Spleen (tissue), 11 donors: ENCODE measurements at regions not wholly inside any gene's neighbourhood (a gene's known extent, or its start where the extent isn't known, plus 50 kb on each side); places are given as distances from the start of the nearest gene placed in this dataset.

Experiments
- DNase-seq: peaks from one replicate; pipeline ENCODE4 v3.0.0-alpha.2; 2020
- H3K27ac ChIP-seq, 8 donors: fragments of 200-600 bp; sonication (generic) in 7 of 8; 1 replicate in 4 of 8; 2 replicates in 4 of 8; pipeline versions ENCODE4 v1.5.0 to v1.8.0; 2016 to 2021; ENCODE audit warnings: inconsistent platforms in 4 of 8, mild to moderate bottlenecking in 4 of 8, moderate library complexity in 1 of 8
- H3K27me3 ChIP-seq, 7 donors: fragments of 200-600 bp; sonication (generic) in 6 of 7; replicated peaks in 1 of 7; 1 replicate in 4 of 7; 2 replicates in 3 of 7; pipeline versions ENCODE4 v1.5.0 to v1.8.0; 2016 to 2021; ENCODE audit warnings: inconsistent platforms in 3 of 7, mild to moderate bottlenecking in 1 of 7
- H3K36me3 ChIP-seq, 6 donors: fragments of 200-600 bp; sonication (generic) in 5 of 6; 1 replicate in 4 of 6; 2 replicates in 2 of 6; pipeline versions ENCODE4 v1.5.0 to v1.8.0; 2016 to 2021; ENCODE audit warnings: inconsistent platforms in 2 of 6
- H3K4me1 ChIP-seq, 6 donors: fragments of 200-600 bp; sonication (generic) in 5 of 6; 1 replicate in 3 of 6; 2 replicates in 3 of 6; pipeline versions ENCODE4 v1.5.0 to v1.8.0; 2016 to 2021; ENCODE audit warnings: inconsistent platforms in 3 of 6
- H3K4me3 ChIP-seq, 8 donors: fragments of 200-600 bp; sonication (generic) in 7 of 8; 1 replicate in 4 of 8; 2 replicates in 4 of 8; pipeline versions ENCODE4 v1.5.0 to v1.8.0; 2016 to 2021; ENCODE audit warnings: inconsistent platforms in 4 of 8, mild to moderate bottlenecking in 4 of 8, moderate library complexity in 2 of 8
- H3K9me3 ChIP-seq, 8 donors: fragments of 200-600 bp; sonication (generic) in 7 of 8; 1 replicate in 4 of 8; 2 replicates in 4 of 8; pipeline versions ENCODE4 v1.5.0 to v1.8.0; 2016 to 2021; ENCODE audit warnings: inconsistent platforms in 4 of 8
- CTCF ChIP-seq, 11 experiments: fragments of 200-600 bp in 7 of 11; fragments of 450-650 bp in 4 of 11; sonication (generic) in 4 of 11; IDR thresholded peaks in 8 of 11; conservative IDR thresholded peaks in 3 of 11; 1 replicate in 7 of 11; 2 replicates in 4 of 11; pipeline versions ENCODE4 v1.4.0 to v1.8.0; 2016 to 2021; ENCODE audit warnings: antibody characterized with exemption in 11 of 11, inconsistent platforms in 4 of 11, mild to moderate bottlenecking in 1 of 11
- POLR2A ChIP-seq, 3 donors: fragments of 450-650 bp; IDR thresholded peaks; one replicate each; pipeline ENCODE4 v1.5.1; 2017; ENCODE audit warnings: antibody characterized with exemption in 3 of 3, mild to moderate bottlenecking in 1 of 3
- POLR2AphosphoS5 ChIP-seq, 3 donors: sonication (generic); formaldehyde crosslinking; IDR thresholded peaks; one replicate each; pipeline ENCODE4 v1.5.1; 2017; ENCODE audit warnings: antibody characterized with exemption in 3 of 3
- WGBS, 5 donors: extraction: QIAGEN DNeasy Blood & Tissue Kit in 3 of 5; methylation state at CpG; one replicate each; pipeline versions ENCODE4 v1.1.5 to v1.1.7; 2013 to 2018; 5-methylcytosine and 5-hydroxymethylcytosine counted together
- intact Hi-C: fragments of 100-400 bp; cut with DNase I; formaldehyde crosslinking; loops from one replicate; pipeline ENCODE4 v1.15.0; 2023; ENCODE audit warnings: low total_unique reads
- donor health status: healthy with polysubstance abuse.
- donor health status: DM: no; HTN: no; CAD: no; lungs with moderate emphysema.
- donor health status: DM: no; HTN: no; CAD: no.
- donor health status: Bipolar disorder and iron deficiency.
- donor health status: healthy.
- donor health status: DM: no; HTN: no; CAD: no.
- donor health status: DM: yes; HTN: yes; CAD: no.

- Histone ChIP-seq H3K27me3 (peaks cover 0 to 4% (median 0%) of the 10 kb centered on the region in 7 donors), H3K9me3 (no peaks in the 10 kb centered on the region), H3K4me3 (no peak overlapping the region), H3K4me1 (no peaks in the 10 kb centered on the region), H3K27ac (no peak overlapping the region), H3K36me3 (no peaks in the 10 kb centered on the region)
- intact Hi-C loops = no loop called here
- WGBS, 5 donors = 52 to 75% (median 60%) methylated on average over 3 of the region's 3 CpGs
- no peak for TF ChIP-seq POLR2A (IDR thresholded peaks at IDR 0.05)
- TF ChIP-seq POLR2AphosphoS5 (IDR thresholded peaks at IDR 0.05) = no peak
- TF ChIP-seq CTCF (IDR thresholded peaks at IDR 0.05 in 8 of 11, conservative IDR thresholded peaks at IDR 0.05 in 3 of 11) = no peak
- DNase-seq = no peak
These were observed 607.4 kb downstream of the MAFB start for GRCh38 chr20:40081653-40082052.

GRCh38 chr20:40080041-40080652 is 608.9 kb downstream of the MAFB start:
- intact Hi-C loops = no loop called here
- 52 to 82% (median 77%) methylated on average over 4 of the region's 4 CpGs for WGBS, 5 donors
- Histone ChIP-seq H3K4me3 (no peak overlapping the region), H3K36me3 (no peaks in the 10 kb centered on the region), H3K27ac (no peak overlapping the region), H3K4me1 (no peaks in the 10 kb centered on the region), H3K9me3 (no peaks in the 10 kb centered on the region), H3K27me3 (peaks cover 0 to 4% (median 0%) of the 10 kb centered on the region in 7 donors)
- TF ChIP-seq POLR2A (IDR thresholded peaks at IDR 0.05) (no peak), CTCF (IDR thresholded peaks at IDR 0.05 in 8 of 11, conservative IDR thresholded peaks at IDR 0.05 in 3 of 11) (no peak), POLR2AphosphoS5 (IDR thresholded peaks at IDR 0.05) (no peak)
- DNase-seq = no peak

- no peaks in the 10 kb centered on the region for H3K36me3 ChIP-seq
- TF ChIP-seq POLR2A (IDR thresholded peaks at IDR 0.05) (no peak), CTCF (IDR thresholded peaks at IDR 0.05 in 8 of 11, conservative IDR thresholded peaks at IDR 0.05 in 3 of 11) (no peak), POLR2AphosphoS5 (IDR thresholded peaks at IDR 0.05) (no peak)
- peaks cover 0 to 5% (median 0%) of the 10 kb centered on the region in 6 donors for H3K4me1 ChIP-seq
- 27 to 38% (median 33%) methylated on average over 4 of the region's 4 CpGs for WGBS, 5 donors
- no peak for DNase-seq
- H3K27ac ChIP-seq = no peak overlapping the region
- intact Hi-C loops = no loop called here
- H3K4me3 ChIP-seq = no peak overlapping the region
- peaks cover 0 to 4% (median 0%) of the 10 kb centered on the region in 7 donors for H3K27me3 ChIP-seq
- H3K9me3 ChIP-seq = peaks cover 0 to 19% (median 4%) of the 10 kb centered on the region in 8 donors
These were observed 615.4 kb downstream of the MAFB start for GRCh38 chr20:40073535-40074111.

GRCh38 chr20:40072907-40073306 is 616.1 kb downstream of the MAFB start:
- Histone ChIP-seq H3K4me3 (no peak overlapping the region), H3K9me3 (peaks cover 0 to 27% (median 10%) of the 10 kb centered on the region in 8 donors), H3K4me1 (peaks cover 0 to 5% (median 0%) of the 10 kb centered on the region in 6 donors), H3K27me3 (peaks cover 0 to 4% (median 0%) of the 10 kb centered on the region in 7 donors), H3K27ac (no peak overlapping the region), H3K36me3 (no peaks in the 10 kb centered on the region)
- TF ChIP-seq POLR2A (IDR thresholded peaks at IDR 0.05) = no peak
- TF ChIP-seq POLR2AphosphoS5 (IDR thresholded peaks at IDR 0.05) = no peak
- TF ChIP-seq CTCF (IDR thresholded peaks at IDR 0.05 in 8 of 11, conservative IDR thresholded peaks at IDR 0.05 in 3 of 11) = no peak
- WGBS, 5 donors = 91 to 95% (median 93%) methylated on average over 2 of the region's 2 CpGs
- no peak for DNase-seq
- intact Hi-C loops = no loop called here
